Omental fat pad (tissue), 3 donors: ENCODE measurements at regions not wholly inside any gene's neighbourhood (a gene's known extent, or its start where the extent isn't known, plus 50 kb on each side); places are given as distances from the start of the nearest gene placed in this dataset. TPM values are rescaled to one million over a fixed set of nuclear protein-coding genes. Genes with fewer than 3 reads are reported as not detected.
A peak's percentile ranks its signal among the peaks of the same experiment; 100 is the strongest.
"Not testable (repeated sequence)": the region's sequence is repeated elsewhere in the genome, so short reads cannot be mapped to it uniquely, and the experiment has no call there.

Source experiments
- ATAC-seq: fragments of 150-250 bp; one replicate; pipeline ENCODE4 v1.9.1; 2016; ENCODE audit warnings: mild to moderate bottlenecking, moderate library complexity; ENCODE audit not compliant: low FRiP score
- DNase-seq: peaks from one replicate; pipeline ENCODE4 v3.0.0-alpha.2; 2019; ENCODE audit warnings: low spot score
- CTCF ChIP-seq, 3 donors: fragments of 450-650 bp; IDR thresholded peaks; one replicate each; pipeline ENCODE4 v1.5.1; 2016 to 2017; ENCODE audit warnings: antibody characterized with exemption in 3 of 3, mild to moderate bottlenecking in 3 of 3, moderate library complexity in 2 of 3
- small RNA-seq: library from RNA; depleted of rRNA; stranded (forward); fragments of <200 nt; gene quantifications from one replicate; pipeline ENCODE3, GENCODE V24; 2016

DNA sequence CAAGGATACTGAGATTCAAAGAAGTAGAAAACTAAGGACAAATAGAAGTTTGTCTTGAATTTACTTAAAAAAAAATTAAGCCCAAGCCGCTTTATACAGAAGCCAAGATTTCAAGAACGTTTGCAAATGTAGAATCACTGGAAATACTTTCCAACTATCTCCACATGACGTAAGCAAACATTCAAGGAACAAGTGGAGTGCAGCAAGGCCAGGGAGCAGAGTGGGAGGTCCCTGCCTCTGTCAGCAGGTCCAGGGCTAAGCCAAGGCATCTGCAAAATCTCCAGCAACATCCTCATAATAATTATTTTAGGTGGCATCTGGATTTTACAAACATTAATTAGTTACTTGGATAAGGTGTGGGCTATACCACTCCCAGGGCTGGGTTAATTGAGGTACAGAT lies 60.1 kb upstream of the AKIRIN2 start:
- DNase-seq: no peak
- TF ChIP-seq CTCF (IDR thresholded peaks at IDR 0.05): no peak
- no peak for ATAC-seq

DNA sequence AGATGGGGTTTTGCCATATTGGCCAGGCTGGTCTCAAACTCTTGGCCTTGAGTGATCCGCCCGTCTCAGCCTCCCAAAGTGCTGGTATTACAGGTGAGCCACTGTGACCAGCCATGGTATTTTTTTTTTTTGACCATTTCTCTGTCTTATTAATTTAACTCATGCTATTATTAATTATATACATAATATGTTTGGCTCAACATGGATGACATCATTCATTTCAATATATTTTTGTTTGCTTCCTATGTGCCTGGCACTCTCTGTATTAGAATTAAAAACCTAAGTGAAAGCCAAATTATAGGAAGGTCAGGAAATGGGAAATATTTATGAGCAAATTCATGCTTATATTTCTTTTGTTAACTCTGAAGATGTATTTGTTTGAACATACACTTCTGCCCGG lies 55.8 kb upstream of the AKIRIN2 start:
- ATAC-seq (no peak), DNase-seq (no peak)
- TF ChIP-seq CTCF (IDR thresholded peaks at IDR 0.05): no peak

- DNase-seq (no peak), ATAC-seq (peak; percentile 75)
- TF ChIP-seq CTCF (IDR thresholded peaks at IDR 0.05): no peak
Observed at GRCh38 chr6:87756858-87757257, 54.8 kb upstream of the AKIRIN2 start.

DNA sequence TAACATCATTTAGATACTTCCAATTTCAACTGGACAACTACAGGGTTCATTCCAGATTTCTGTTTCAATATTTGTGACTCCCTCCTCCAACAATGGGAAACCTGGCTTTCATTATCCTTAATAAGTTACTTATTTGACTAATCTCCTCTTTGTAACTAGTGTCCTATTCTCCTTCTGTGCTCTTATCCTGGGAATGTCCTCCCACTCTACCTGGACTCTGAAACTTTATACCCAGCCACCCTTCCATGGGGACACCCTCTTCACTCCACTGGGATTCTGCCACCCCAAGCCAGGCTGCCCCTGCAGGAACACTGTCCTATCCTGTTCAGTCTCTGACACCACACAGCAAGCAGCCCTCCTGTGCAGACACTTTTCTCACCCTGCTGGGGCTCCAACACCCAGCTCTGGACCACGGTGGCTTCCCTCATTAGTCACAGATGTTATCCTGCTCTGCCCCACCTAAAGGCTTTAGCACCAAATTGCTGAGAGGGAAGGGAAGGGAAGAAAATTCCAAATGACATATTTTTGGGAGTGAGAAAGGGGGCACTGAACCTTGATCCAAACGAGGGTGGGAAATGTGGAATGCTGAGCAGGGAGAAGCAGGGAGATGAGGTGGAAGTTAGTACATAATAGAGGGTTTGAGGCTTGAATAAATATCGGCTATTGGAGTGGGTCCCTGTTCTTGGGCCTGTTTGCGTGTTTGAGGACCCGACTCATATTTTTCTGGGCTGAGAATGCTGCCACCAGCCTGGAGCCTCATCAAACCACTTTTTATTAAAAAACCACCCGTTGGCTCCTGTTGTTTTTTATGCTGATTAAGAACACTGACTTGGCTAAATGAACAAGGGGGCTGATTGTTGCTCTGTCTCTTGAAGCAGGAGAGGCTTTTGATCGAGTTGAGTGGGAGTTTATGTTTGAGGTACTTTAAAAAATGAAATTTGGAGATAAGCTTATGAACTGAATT lies 54.0 kb upstream of the AKIRIN2 start:
- peak; percentile 30 for ATAC-seq
- no peak for TF ChIP-seq CTCF (IDR thresholded peaks at IDR 0.05)
- DNase-seq: no peak

- no peak for DNase-seq
- no peak for ATAC-seq
- TF ChIP-seq CTCF (IDR thresholded peaks at IDR 0.05): no peak
Observed at GRCh38 chr6:87754828-87755227, 52.8 kb upstream of the AKIRIN2 start.

DNA sequence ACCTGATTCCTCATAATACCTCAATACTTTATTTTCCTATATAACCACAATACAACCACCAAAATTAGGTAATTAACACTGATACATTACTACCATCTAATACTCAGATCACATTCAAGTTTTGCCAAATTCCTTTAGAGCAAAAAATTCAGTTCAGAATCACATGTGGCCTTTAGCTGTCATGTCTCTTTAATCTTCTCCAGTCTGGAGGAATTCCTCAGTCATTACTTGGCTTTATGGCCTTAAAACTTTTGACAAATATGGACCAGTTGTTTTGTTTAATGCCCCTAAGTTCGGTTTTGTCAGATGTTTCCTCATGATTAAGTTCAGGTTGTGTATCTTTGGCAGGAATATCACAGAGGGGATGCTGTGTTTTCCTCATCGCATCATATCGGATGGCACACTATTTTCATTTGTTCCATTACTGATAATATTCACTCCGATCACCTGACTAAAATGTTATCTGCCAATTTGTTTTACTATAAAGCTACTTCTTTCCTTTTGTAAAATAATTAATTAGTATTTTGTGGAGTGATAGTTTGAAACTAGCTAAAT lies 51.2 kb upstream of the AKIRIN2 start:
- TF ChIP-seq CTCF (IDR thresholded peaks at IDR 0.05): no peak
- DNase-seq (no peak), ATAC-seq (no peak)

DNA sequence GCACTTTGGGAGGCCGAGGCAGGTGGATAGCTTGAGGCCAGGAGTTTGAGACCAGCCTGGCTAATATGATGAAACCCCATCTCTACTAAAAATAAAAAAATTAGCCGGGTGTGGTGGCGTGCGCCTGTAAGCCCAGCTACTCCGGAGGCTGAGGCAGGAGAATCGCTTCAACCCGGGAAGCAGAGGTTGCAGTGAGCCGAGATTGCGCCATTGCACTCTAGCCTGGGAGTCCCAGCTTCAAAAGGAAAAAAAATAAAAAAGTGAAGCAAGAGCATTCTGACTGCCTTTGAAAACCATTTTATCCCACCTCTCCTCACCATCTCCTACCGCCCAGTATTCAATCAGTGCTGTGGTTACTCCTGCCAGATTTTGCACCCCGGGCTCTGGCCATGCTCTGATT lies 50.5 kb upstream of the AKIRIN2 start:
- not testable (repeated sequence) for ATAC-seq, DNase-seq

Small RNA genes lying in the stretch of these regions (small RNA-seq; reads per million reads assigned to genes)
- gene RF00019 (not detected), gene RN7SL183P (not detected)
